ENCODE measurements at regions not wholly inside any gene's neighbourhood (a gene's known extent, or its start where the extent isn't known, plus 50 kb on each side); places are given as distances from the start of the nearest gene placed in this dataset.

DNA sequence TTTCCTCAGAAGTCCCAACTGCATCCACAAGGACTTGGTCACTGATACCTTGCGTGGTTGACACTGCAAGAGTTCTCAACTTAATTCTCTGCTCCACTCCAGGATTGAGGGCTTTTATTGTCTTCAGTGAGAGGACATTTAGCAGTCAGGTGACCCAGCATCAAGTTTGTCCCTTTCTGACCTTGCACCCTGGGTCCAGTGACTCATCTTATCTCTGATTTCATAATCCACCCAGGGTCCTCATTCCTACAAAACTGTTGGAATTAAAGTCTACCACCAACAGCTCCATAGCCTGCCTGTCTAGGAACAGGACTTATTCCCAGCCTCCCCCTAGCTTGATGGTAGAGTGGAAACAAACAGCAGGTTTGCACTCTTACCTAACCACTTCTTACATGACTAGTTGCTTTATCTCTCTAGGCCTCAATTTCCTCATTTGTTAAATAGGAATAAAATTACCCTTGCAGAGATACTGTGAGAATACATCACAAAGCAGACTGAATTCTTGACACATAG lies 151.3 kb upstream of the LPP start:
- TF ChIP-seq FOXP2 (optimal IDR thresholded peaks at IDR 0.05; ENCODE audit: borderline replicate concordance, extremely low read depth, extremely low read length, insufficient read depth): no peak
- no peak for TF ChIP-seq TAF1 (IDR thresholded peaks at IDR 0.05; ENCODE audit: borderline replicate concordance, insufficient read depth, low read length)

DNA sequence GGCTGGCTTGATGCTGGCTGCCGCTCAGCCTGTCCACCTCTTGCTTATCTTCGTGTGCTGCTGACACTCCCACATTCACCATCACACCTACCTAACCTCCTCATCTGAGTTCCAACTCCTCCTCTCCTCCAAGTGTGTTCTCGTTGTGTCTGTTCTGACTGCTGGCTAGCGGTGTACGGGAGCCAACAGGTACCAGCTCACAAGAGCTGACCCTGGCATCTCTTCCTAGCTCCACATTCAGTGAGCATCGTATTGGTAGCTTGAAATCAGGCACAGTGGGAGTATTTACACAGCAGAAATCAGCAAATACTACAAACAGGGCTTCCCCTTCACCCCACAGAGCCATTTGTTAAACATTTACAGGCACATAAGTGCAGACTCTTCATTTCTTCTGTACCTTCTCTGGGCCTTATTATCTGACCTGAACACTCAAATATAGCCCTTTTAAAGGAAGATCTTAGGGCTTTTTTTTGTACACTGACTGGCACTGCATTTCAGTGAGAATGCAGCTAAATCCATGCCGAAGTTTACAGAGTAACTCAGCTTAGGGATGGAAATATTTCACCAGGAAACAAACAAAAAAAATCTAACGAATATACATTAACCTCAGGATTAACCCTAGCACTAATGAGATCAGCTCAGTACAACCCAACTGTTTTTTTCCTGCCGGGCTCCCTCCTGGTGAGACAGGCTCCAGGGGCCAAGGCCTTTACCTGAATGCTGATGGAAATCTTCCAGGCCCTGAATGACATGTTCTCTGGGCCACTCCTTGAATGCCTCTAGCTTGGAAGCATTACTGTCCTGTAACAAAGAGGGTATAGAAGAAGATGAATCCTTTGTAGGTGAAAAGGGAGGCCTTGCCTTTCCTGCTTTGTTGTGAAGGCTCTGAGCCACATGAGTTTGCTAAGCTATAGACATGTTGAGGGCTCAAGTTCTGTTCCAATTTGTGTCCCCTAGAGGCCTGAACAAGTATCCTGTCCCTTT lies 150.5 kb upstream of the LPP start:
- TF ChIP-seq, protein P1, sequence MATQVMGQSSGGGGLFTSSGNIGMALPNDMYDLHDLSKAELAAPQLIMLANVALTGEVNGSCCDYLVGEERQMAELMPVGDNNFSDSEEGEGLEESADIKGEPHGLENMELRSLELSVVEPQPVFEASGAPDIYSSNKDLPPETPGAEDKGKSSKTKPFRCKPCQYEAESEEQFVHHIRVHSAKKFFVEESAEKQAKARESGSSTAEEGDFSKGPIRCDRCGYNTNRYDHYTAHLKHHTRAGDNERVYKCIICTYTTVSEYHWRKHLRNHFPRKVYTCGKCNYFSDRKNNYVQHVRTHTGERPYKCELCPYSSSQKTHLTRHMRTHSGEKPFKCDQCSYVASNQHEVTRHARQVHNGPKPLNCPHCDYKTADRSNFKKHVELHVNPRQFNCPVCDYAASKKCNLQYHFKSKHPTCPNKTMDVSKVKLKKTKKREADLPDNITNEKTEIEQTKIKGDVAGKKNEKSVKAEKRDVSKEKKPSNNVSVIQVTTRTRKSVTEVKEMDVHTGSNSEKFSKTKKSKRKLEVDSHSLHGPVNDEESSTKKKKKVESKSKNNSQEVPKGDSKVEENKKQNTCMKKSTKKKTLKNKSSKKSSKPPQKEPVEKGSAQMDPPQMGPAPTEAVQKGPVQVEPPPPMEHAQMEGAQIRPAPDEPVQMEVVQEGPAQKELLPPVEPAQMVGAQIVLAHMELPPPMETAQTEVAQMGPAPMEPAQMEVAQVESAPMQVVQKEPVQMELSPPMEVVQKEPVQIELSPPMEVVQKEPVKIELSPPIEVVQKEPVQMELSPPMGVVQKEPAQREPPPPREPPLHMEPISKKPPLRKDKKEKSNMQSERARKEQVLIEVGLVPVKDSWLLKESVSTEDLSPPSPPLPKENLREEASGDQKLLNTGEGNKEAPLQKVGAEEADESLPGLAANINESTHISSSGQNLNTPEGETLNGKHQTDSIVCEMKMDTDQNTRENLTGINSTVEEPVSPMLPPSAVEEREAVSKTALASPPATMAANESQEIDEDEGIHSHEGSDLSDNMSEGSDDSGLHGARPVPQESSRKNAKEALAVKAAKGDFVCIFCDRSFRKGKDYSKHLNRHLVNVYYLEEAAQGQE (IDR thresholded peaks at IDR 0.05; ENCODE audit: insufficient read depth in 1 of 2, low read depth in 2 of 2, low read length in 2 of 2): no peak
- TF ChIP-seq TAF1 (IDR thresholded peaks at IDR 0.05; ENCODE audit: borderline replicate concordance, insufficient read depth, low read length) (no peak), SIN3A (IDR thresholded peaks at IDR 0.05; ENCODE audit: borderline replicate concordance, insufficient read depth, low read length) (no peak), POLR2AphosphoS5 (IDR thresholded peaks at IDR 0.05; ENCODE audit: low read depth, low read length) (no peak), FOXP2 (optimal IDR thresholded peaks at IDR 0.05; ENCODE audit: borderline replicate concordance, extremely low read depth, extremely low read length, insufficient read depth) (no peak)

DNA sequence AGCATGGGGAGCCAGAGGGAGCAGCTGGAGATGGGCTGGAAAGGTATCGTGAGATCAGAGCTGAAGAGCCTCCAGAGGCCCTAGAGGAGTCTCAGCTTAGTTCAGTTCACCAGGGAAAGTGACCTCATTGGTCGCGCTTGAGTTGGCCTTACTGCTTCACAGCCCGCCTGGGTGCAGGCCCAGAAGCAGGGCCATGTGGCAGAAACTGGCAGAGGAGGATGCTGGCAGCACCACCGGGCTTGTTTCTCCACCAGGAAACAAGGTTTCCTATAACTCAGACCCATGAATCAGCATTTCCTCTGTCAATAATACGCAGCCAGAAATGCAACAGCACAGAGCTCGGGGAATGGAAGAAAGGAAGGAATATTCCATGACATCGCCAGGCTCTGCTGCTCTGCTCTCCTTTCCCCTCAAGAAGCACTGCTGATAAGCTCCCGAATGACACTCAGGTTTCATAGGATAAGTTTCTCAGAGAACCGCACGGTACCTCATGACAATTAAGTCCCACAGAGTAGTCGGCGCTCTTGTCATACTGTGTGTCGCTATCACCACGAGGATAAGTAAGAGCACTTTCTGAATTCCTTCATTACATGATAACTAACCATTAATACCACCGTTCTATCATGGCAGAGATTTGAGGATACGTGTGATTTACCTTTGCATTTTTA lies 147.1 kb upstream of the LPP start:
- TF ChIP-seq POLR2AphosphoS5 (IDR thresholded peaks at IDR 0.05; ENCODE audit: low read depth, low read length) (no peak), FOXP2 (optimal IDR thresholded peaks at IDR 0.05; ENCODE audit: borderline replicate concordance, extremely low read depth, extremely low read length, insufficient read depth) (no peak), TAF1 (IDR thresholded peaks at IDR 0.05; ENCODE audit: borderline replicate concordance, insufficient read depth, low read length) (no peak), SIN3A (IDR thresholded peaks at IDR 0.05; ENCODE audit: borderline replicate concordance, insufficient read depth, low read length) (no peak)
- TF ChIP-seq, protein P1 (IDR thresholded peaks at IDR 0.05; ENCODE audit: insufficient read depth in 1 of 2, low read depth in 2 of 2, low read length in 2 of 2): no peak

DNA sequence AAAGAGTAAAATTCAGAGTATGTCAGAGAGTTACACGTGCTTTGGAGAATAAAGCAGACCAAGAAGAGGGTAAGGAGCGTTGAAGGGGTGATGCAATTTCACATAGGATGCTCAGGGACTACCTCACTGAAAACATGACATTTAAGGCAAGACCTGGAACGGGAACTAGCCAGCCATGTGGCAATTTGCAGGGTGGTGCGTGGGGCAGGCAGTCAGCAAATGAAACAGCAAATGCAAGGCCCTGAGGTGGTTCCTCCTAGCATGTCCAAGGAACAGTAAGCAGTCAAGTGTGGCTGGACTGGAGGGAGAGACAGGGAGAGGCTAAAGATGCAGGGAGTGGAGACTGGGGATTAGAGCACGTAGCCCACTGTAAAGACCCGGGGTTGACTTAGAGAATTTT lies 146.1 kb upstream of the LPP start:
- TF ChIP-seq POLR2AphosphoS5 (IDR thresholded peaks at IDR 0.05; ENCODE audit: low read depth, low read length) (no peak), FOXP2 (optimal IDR thresholded peaks at IDR 0.05; ENCODE audit: borderline replicate concordance, extremely low read depth, extremely low read length, insufficient read depth) (no peak), TAF1 (IDR thresholded peaks at IDR 0.05; ENCODE audit: borderline replicate concordance, insufficient read depth, low read length) (no peak), SIN3A (IDR thresholded peaks at IDR 0.05; ENCODE audit: borderline replicate concordance, insufficient read depth, low read length) (no peak)
- TF ChIP-seq, protein P1 (IDR thresholded peaks at IDR 0.05; ENCODE audit: insufficient read depth in 1 of 2, low read depth in 2 of 2, low read length in 2 of 2): no peak

DNA sequence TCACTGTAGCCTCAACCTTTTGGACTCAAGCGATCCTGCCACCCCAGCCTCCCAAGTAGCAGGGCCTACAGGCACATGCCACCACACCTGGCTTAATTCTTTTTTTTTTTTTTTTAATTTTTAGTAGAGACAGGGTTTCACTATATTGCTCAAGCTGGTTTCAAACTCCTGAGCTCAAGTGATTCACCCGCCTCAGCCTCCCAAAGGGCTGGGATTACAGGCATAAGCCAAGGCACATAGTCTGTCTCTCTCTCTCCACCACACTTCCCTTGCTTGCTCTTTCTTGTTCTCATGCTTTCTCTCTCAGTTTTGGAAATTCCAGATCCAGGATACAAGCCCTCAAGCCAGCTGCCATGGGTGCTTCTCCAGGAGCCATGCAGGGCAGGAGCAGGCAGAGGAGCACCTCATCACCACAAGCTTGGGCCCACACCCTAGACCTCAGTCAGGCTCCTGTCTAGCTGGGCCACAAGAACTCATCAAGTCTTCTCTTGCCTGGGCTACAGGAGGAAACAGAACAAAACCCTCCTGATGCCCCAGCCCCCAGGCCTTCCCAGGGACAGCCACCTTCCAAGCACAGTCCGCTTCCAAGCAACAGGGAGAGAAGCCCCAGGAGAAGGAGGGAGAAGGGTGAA lies 145.3 kb upstream of the LPP start:
- no peak for TF ChIP-seq TAF1 (IDR thresholded peaks at IDR 0.05; ENCODE audit: borderline replicate concordance, insufficient read depth, low read length)
- TF ChIP-seq POLR2AphosphoS5 (IDR thresholded peaks at IDR 0.05; ENCODE audit: low read depth, low read length): no peak
- no peak for TF ChIP-seq SIN3A (IDR thresholded peaks at IDR 0.05; ENCODE audit: borderline replicate concordance, insufficient read depth, low read length)
- TF ChIP-seq FOXP2 (optimal IDR thresholded peaks at IDR 0.05; ENCODE audit: borderline replicate concordance, extremely low read depth, extremely low read length, insufficient read depth): no peak
- TF ChIP-seq, protein P1 (IDR thresholded peaks at IDR 0.05; ENCODE audit: insufficient read depth in 1 of 2, low read depth in 2 of 2, low read length in 2 of 2): no peak

Data from PFSK-1 (cell line).